Adrenal gland (tissue), 5 donors: ENCODE measurements at regions not wholly inside any gene's neighbourhood (a gene's known extent, or its start where the extent isn't known, plus 50 kb on each side); places are given as distances from the start of the nearest gene placed in this dataset.

Experiments used
- POLR2A ChIP-seq, 2 donors: fragments of 450-650 bp; IDR thresholded peaks; one replicate each; pipeline ENCODE4 v1.6.1; 2017; ENCODE audit warnings: antibody characterized with exemption in 2 of 2, mild to moderate bottlenecking in 2 of 2, moderate library complexity in 1 of 2
- TF ChIP-seq, protein P1 (sequence below), 6 experiments: fragments of 450-650 bp in 4 of 6; fragments of 200-600 bp in 2 of 6; sonication (generic) in 1 of 6; IDR thresholded peaks; 1 replicate in 5 of 6; 2 replicates in 1 of 6; pipeline versions ENCODE4 v1.5.1 to v1.8.0; 2016 to 2021; ENCODE audit warnings: antibody characterized with exemption in 6 of 6, mild to moderate bottlenecking in 2 of 6, moderate library complexity in 1 of 6
- donor health status: DM: no; HTN: no; CAD: no.

DNA sequence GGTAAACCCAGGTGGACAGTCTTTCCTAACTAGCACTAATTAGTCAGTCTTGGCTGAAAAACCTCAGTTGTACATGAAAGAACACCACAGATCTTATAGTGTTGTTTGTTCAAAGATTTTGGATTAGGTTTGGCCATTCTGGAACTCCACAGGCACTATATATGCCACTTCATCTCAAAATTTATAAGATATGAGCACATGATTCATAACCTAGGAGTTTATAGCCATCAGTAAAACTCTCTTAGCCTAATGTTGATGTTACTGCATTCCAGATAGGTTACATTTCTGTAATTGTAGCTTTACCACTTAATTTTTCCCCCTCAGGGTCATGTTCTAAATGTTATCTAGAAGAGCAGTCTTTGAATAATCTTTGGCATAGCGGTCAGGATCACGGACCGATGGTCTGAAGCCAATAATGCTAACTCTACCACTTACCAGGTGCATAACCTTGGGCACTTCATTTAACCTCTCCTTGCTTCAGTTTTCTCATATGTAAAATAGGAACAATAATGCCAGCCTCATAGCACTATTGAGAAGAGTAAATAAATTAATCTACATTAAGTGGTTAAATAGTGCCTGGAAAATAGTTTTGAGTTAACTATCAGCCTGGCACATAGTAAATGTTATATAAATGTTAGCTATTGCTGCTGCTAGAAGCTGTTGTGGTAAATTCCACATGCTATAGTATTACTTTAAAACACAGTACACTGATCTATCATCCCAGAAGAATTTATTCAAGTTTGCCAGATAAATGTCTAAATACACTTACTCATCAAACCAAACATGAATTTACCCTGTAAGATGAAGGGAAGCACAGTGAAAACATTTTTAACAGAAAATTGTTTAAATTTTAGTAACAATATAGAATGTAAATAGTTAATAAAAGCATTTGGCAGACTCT lies 743.9 kb downstream of the NR2F1-AS1 start:
- TF ChIP-seq, protein P1, sequence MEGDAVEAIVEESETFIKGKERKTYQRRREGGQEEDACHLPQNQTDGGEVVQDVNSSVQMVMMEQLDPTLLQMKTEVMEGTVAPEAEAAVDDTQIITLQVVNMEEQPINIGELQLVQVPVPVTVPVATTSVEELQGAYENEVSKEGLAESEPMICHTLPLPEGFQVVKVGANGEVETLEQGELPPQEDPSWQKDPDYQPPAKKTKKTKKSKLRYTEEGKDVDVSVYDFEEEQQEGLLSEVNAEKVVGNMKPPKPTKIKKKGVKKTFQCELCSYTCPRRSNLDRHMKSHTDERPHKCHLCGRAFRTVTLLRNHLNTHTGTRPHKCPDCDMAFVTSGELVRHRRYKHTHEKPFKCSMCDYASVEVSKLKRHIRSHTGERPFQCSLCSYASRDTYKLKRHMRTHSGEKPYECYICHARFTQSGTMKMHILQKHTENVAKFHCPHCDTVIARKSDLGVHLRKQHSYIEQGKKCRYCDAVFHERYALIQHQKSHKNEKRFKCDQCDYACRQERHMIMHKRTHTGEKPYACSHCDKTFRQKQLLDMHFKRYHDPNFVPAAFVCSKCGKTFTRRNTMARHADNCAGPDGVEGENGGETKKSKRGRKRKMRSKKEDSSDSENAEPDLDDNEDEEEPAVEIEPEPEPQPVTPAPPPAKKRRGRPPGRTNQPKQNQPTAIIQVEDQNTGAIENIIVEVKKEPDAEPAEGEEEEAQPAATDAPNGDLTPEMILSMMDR (IDR thresholded peaks at IDR 0.05): no peak
- TF ChIP-seq POLR2A (IDR thresholded peaks at IDR 0.05): no peak
